GM19238 (cell line): ENCODE measurements at regions not wholly inside any gene's neighbourhood (a gene's known extent, or its start where the extent isn't known, plus 50 kb on each side); places are given as distances from the start of the nearest gene placed in this dataset.

Experiments
- DNase-seq: peaks from one replicate; pipeline ENCODE4 v3.0.0; 2011; ENCODE audit warnings: low spot score; ENCODE audit not compliant: insufficient read length

- DNase-seq = no peak
These were observed 1105.8 kb downstream of the CDH18 start for GRCh38 chr5:18882154-18882553.

GRCh38 chr5:18888821-18889220, 1099.2 kb downstream of the CDH18 start:
- DNase-seq = no peak

GRCh38 chr5:18900644-18901043, 1087.4 kb downstream of the CDH18 start:
- no peak for DNase-seq

- DNase-seq = no peak
These were observed 1067.0 kb downstream of the CDH18 start for GRCh38 chr5:18920966-18921365.

- no peak for DNase-seq
These were observed 1055.9 kb downstream of the CDH18 start for GRCh38 chr5:18932081-18932480.

GRCh38 chr5:18944771-18945170, 1043.2 kb downstream of the CDH18 start:
- no peak for DNase-seq

- no peak for DNase-seq
These were observed 1033.8 kb downstream of the CDH18 start for GRCh38 chr5:18954239-18954638.

- no peak for DNase-seq
These were observed 1028.5 kb downstream of the CDH18 start for GRCh38 chr5:18959535-18959934.

- no peak for DNase-seq
These were observed 1026.8 kb downstream of the CDH18 start for GRCh38 chr5:18961234-18961633.

GRCh38 chr5:18965893-18966292, 1022.1 kb downstream of the CDH18 start:
- no peak for DNase-seq

- DNase-seq = no peak
These were observed 1020.4 kb downstream of the CDH18 start for GRCh38 chr5:18967637-18968036.

GRCh38 chr5:18968966-18969365, 1019.0 kb downstream of the CDH18 start:
- no peak for DNase-seq

GRCh38 chr5:18970000-18970399, 1018.0 kb downstream of the CDH18 start:
- DNase-seq = no peak

GRCh38 chr5:18972177-18972576, 1015.8 kb downstream of the CDH18 start:
- no peak for DNase-seq

- no peak for DNase-seq
These were observed 1012.4 kb downstream of the CDH18 start for GRCh38 chr5:18975624-18976023.

GRCh38 chr5:18977880-18978279, 1010.1 kb downstream of the CDH18 start:
- DNase-seq = no peak

GRCh38 chr5:18984559-18985080, 1003.4 kb downstream of the CDH18 start:
- DNase-seq = no peak

- DNase-seq = no peak
These were observed 1002.7 kb downstream of the CDH18 start for GRCh38 chr5:18985171-18985758.

- DNase-seq = no peak
These were observed 1000.9 kb downstream of the CDH18 start for GRCh38 chr5:18987101-18987500.

GRCh38 chr5:18990852-18991251, 997.1 kb downstream of the CDH18 start:
- DNase-seq = no peak

- DNase-seq = no peak
These were observed 995.7 kb downstream of the CDH18 start for GRCh38 chr5:18992264-18992663.

- no peak for DNase-seq
These were observed 988.5 kb downstream of the CDH18 start for GRCh38 chr5:18999478-18999877.

GRCh38 chr5:19001054-19001453, 986.9 kb downstream of the CDH18 start:
- no peak for DNase-seq

- no peak for DNase-seq
These were observed 986.5 kb downstream of the CDH18 start for GRCh38 chr5:19001539-19001938.
